ENCODE measurements at regions not wholly inside any gene's neighbourhood (a gene's known extent, or its start where the extent isn't known, plus 50 kb on each side); places are given as distances from the start of the nearest gene placed in this dataset.
"Not testable (repeated sequence)": the region's sequence is repeated elsewhere in the genome, so short reads cannot be mapped to it uniquely, and the experiment has no call there.

DNA sequence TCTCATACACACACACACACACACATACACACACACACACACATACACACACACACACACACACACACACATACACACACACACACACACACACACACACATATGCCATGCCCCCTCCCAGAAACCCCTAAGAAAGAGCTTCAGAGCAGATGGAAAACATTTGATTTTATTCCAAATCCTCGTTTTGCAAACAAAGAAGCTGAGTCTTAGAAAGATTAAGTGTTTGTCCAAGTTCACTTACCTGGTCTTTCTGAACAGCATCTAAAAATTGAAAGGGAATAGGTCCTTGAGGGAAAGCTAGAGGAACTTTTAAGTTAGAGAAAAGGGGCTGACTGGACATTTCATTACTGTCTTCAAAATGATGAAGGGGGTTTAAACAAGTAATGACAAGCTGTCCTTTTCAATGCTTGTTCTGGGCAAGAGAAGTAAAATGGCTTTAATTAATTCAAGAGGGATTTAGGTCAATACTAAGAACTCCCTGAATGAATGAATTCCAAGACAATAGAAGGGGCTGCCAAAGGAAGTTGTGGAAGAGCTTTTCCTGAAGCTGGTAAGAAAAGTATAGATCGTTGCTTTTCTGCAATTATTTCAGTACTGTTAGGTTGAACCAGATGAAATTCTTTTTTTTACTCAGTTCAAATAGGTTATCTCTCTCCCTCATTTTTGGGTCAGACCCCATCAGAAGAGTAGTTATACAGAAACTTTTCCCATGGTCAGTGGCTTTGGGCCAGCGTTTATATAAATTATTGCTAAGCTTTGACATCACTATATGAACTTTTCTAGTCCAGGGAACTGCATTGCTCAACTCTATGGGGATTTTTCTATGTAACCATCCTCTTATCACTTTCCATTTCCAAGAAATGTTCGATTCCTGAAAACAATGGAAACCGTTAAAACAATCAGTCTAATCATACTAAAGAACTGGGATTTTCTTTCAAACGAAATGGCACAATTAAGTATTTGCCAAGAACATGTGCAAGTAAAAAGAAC is 261.4 kb downstream of the MTERF1 start:
- Histone ChIP-seq H3K36me3 (ENCODE audit: control insufficient read depth, insufficient read depth, low read length) (no peaks in the 10 kb centered on the region), H3K4me3 (ENCODE audit: low read length) (no peak overlapping the region), H3K27me3 (ENCODE audit: control insufficient read depth, insufficient read depth, low read length) (no peaks in the 10 kb centered on the region), H3K4me1 (ENCODE audit: control insufficient read depth, insufficient read depth, low read length) (no peaks in the 10 kb centered on the region), H3K9me3 (replicated peaks; ENCODE audit: control insufficient read depth, low read depth, low read length) (no peaks in the 10 kb centered on the region), H3K27ac (ENCODE audit: low read length) (no peak overlapping the region)
- WGBS (ENCODE audit: insufficient coverage): no CpG with 5 or more reads among the region's 6 CpGs
- peak; percentile 63 for DNase-seq

DNA sequence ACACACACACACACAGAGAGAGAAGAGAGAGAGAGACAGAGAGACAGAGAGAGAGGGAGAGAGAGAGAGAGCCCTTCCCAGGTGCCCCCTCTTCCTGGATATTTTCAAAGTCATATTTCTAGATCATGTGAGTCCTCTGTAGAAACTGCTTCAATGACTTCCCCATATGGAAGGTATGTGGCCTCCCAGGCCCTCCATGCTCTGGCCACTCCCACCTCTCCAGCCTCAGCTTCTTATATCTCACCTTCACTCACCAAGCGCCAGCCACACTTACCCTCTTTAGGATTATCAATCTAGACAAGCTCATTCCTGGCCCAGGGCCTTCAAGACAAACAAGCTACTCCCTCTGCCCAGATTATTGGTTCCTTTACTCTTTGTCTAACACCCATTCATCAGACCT is 259.7 kb downstream of the MTERF1 start:
- Histone ChIP-seq H3K27me3 (ENCODE audit: control insufficient read depth, insufficient read depth, low read length) (no peaks in the 10 kb centered on the region), H3K36me3 (ENCODE audit: control insufficient read depth, insufficient read depth, low read length) (no peaks in the 10 kb centered on the region), H3K4me1 (ENCODE audit: control insufficient read depth, insufficient read depth, low read length) (no peaks in the 10 kb centered on the region), H3K4me3 (ENCODE audit: low read length) (no peak overlapping the region), H3K9me3 (replicated peaks; ENCODE audit: control insufficient read depth, low read depth, low read length) (no peaks in the 10 kb centered on the region), H3K27ac (ENCODE audit: low read length) (no peak overlapping the region)
- no peak for DNase-seq
- WGBS (ENCODE audit: insufficient coverage): 100% methylated on average over 1 of the region's 1 CpG

DNA sequence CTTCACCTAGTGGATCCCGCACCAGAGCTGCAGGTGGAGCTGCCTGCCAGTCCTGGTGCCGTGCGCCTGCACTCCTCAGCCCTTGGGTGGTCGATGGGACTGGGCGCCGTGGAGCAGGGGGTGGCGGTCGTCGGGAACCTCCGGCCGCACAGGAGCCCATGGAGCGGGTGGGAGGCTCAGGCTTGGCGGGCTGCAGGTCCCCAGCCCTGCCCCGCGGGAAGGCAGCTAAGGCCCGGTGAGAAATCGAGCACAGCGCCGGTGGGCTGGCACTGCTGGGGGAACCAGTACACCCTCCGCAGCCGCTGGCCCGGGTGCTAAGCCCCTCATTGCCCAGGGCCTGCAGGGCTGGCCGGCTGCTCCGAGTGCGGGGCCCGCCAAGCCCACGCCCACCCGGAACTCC is 253.2 kb downstream of the MTERF1 start:
- DNase-seq; H3K36me3 ChIP-seq (ENCODE audit: control insufficient read depth, insufficient read depth, low read length); H3K4me3 ChIP-seq (ENCODE audit: low read length); H3K9me3 ChIP-seq (replicated peaks; ENCODE audit: control insufficient read depth, low read depth, low read length); H3K27me3 ChIP-seq (ENCODE audit: control insufficient read depth, insufficient read depth, low read length); H3K27ac ChIP-seq (ENCODE audit: low read length); H3K4me1 ChIP-seq (ENCODE audit: control insufficient read depth, insufficient read depth, low read length): not testable (repeated sequence)
- WGBS (ENCODE audit: insufficient coverage): 98% methylated on average over 24 of the region's 28 CpGs

DNA sequence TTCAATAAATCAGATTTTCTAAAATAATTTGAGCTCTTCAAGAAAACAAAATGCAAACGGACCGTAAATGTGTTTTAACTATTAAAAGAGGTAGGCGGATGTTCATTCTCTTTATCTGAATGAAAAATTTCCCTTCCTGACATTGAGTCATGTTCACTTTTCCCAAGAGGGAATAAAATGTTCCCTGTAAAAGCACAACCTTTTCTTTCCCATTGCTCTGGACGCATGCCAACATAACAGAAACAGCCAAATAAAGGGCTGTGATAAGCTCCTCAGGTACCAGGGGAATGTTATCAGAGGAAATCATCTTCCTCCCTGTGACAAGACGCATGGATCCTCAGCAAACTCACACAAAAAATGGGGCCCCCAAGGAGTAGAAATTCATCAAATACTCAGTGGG is 251.8 kb downstream of the MTERF1 start:
- Histone ChIP-seq H3K27ac (ENCODE audit: low read length) (no peak overlapping the region), H3K4me1 (ENCODE audit: control insufficient read depth, insufficient read depth, low read length) (no peaks in the 10 kb centered on the region), H3K27me3 (ENCODE audit: control insufficient read depth, insufficient read depth, low read length) (no peaks in the 10 kb centered on the region), H3K36me3 (ENCODE audit: control insufficient read depth, insufficient read depth, low read length) (no peaks in the 10 kb centered on the region), H3K4me3 (ENCODE audit: low read length) (no peak overlapping the region), H3K9me3 (replicated peaks; ENCODE audit: control insufficient read depth, low read depth, low read length) (no peaks in the 10 kb centered on the region)
- peak; percentile 26 for DNase-seq
- WGBS (ENCODE audit: insufficient coverage): no CpG with 5 or more reads among the region's 5 CpGs

- no CpG with 5 or more reads among the region's 1 CpG for WGBS (ENCODE audit: insufficient coverage)
- Histone ChIP-seq H3K4me1 (ENCODE audit: control insufficient read depth, insufficient read depth, low read length) (no peaks in the 10 kb centered on the region), H3K36me3 (ENCODE audit: control insufficient read depth, insufficient read depth, low read length) (no peaks in the 10 kb centered on the region), H3K4me3 (ENCODE audit: low read length) (no peak overlapping the region), H3K27ac (ENCODE audit: low read length) (no peak overlapping the region), H3K27me3 (ENCODE audit: control insufficient read depth, insufficient read depth, low read length) (no peaks in the 10 kb centered on the region), H3K9me3 (replicated peaks; ENCODE audit: control insufficient read depth, low read depth, low read length) (no peaks in the 10 kb centered on the region)
- no peak for DNase-seq
These were observed 249.7 kb downstream of the MTERF1 start for GRCh38 chr7:91630581-91631380.

- Histone ChIP-seq H3K36me3 (ENCODE audit: control insufficient read depth, insufficient read depth, low read length) (no peaks in the 10 kb centered on the region), H3K4me3 (ENCODE audit: low read length) (no peak overlapping the region), H3K9me3 (replicated peaks; ENCODE audit: control insufficient read depth, low read depth, low read length) (no peaks in the 10 kb centered on the region), H3K27me3 (ENCODE audit: control insufficient read depth, insufficient read depth, low read length) (no peaks in the 10 kb centered on the region), H3K27ac (ENCODE audit: low read length) (no peak overlapping the region), H3K4me1 (ENCODE audit: control insufficient read depth, insufficient read depth, low read length) (no peaks in the 10 kb centered on the region)
- 63% methylated on average over 1 of the region's 3 CpGs for WGBS (ENCODE audit: insufficient coverage)
- no peak for DNase-seq
These were observed 248.1 kb downstream of the MTERF1 start for GRCh38 chr7:91632234-91632940.

DNA sequence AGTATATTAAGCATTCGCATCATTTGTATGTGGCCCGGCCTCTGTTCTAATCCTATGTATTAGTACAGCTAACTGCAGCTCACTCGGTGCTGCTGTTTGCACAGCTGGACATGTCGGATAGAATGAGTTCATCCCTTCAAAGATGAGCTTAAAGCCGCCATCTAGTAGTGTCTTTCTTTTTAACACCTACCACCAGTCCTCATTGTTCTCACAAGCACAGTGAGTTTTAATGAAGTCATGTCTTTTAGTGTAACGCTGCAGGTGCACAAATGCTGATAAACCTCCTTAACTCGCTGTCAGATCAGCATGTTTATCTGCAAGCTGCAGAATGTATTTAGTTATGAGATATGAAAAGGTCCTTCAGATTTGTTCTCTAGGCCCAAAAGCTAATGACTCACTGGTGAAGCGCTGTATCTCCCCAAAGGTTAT is 247.5 kb downstream of the MTERF1 start:
- no peak for DNase-seq
- 93% methylated on average over 4 of the region's 8 CpGs for WGBS (ENCODE audit: insufficient coverage)
- Histone ChIP-seq H3K4me1 (ENCODE audit: control insufficient read depth, insufficient read depth, low read length) (no peaks in the 10 kb centered on the region), H3K27ac (ENCODE audit: low read length) (no peak overlapping the region), H3K36me3 (ENCODE audit: control insufficient read depth, insufficient read depth, low read length) (no peaks in the 10 kb centered on the region), H3K4me3 (ENCODE audit: low read length) (no peak overlapping the region), H3K27me3 (ENCODE audit: control insufficient read depth, insufficient read depth, low read length) (no peaks in the 10 kb centered on the region), H3K9me3 (replicated peaks; ENCODE audit: control insufficient read depth, low read depth, low read length) (no peaks in the 10 kb centered on the region)

DNA sequence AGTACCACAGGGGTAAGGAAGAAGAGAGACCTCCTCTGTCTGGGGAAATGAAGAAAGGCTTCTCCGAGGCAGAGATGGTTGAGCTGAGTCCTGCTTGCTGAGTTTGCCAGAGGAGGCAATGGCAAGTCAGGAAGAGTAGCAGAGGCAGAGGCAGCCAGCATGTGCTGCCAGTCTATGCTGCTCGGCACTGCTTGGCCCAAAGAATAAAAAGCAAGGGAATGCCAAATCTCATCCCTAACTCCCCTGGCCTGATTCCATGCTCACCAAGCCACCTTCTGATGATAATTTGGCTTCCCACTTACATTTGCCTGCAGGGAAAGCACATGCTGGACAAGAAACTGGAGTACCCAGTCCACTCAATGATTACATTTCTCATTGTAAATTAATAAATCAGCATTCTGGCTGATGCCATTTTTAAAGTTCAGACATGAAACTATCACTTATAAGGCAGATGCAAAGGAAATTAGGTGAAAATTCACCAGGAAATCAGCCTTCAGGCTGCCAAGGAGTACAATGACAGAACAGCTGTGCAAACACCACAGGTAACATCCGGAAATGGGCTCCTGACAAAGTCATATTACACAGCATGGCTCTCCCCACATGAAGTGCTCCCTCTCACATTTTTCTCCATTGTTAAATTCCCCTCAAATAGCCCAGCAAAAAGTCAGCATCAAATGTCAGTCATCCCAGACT is 245.9 kb downstream of the MTERF1 start:
- no peaks in the 10 kb centered on the region for H3K27me3 ChIP-seq (ENCODE audit: control insufficient read depth, insufficient read depth, low read length)
- no peak for DNase-seq
- H3K9me3 ChIP-seq (replicated peaks; ENCODE audit: control insufficient read depth, low read depth, low read length): no peaks in the 10 kb centered on the region
- H3K4me1 ChIP-seq (ENCODE audit: control insufficient read depth, insufficient read depth, low read length): no peaks in the 10 kb centered on the region
- H3K4me3 ChIP-seq (ENCODE audit: low read length): no peak overlapping the region
- H3K36me3 ChIP-seq (ENCODE audit: control insufficient read depth, insufficient read depth, low read length): no peaks in the 10 kb centered on the region
- 63% methylated on average over 3 of the region's 3 CpGs for WGBS (ENCODE audit: insufficient coverage)
- H3K27ac ChIP-seq (ENCODE audit: low read length): no peak overlapping the region

DNA sequence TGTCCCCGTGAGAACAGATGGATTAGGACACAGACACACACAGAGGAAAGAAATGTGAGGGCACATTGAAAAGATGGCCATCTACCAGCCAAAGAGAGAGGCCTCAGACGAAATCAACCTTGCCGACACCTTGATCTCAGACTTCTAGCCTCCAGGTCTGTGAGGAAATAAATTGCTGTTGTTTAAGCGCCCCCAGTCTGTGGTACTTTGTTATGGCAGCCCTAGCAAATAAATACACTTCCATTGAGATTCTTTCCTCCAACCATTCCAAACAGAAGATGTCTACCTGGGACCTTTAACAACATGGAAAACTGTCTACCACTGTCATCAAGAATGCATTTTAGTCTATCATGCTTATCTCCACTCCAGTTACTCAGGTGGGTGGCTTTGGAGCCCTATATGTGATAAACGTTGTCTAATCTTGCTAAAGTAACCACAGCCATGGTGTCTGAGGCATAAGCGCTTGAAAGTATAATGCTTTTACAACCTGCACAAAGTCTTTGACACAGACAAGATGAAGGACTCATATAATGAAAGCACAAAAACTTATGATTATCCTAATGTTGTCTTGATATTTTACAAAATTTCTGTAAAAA is 244.3 kb downstream of the MTERF1 start:
- no peak for DNase-seq
- H3K27me3 ChIP-seq (ENCODE audit: control insufficient read depth, insufficient read depth, low read length): no peaks in the 10 kb centered on the region
- H3K4me1 ChIP-seq (ENCODE audit: control insufficient read depth, insufficient read depth, low read length): no peaks in the 10 kb centered on the region
- H3K9me3 ChIP-seq (replicated peaks; ENCODE audit: control insufficient read depth, low read depth, low read length): no peaks in the 10 kb centered on the region
- no peak overlapping the region for H3K4me3 ChIP-seq (ENCODE audit: low read length)
- WGBS (ENCODE audit: insufficient coverage): no CpG with 5 or more reads among the region's 6 CpGs
- H3K27ac ChIP-seq (ENCODE audit: low read length): no peak overlapping the region
- no peaks in the 10 kb centered on the region for H3K36me3 ChIP-seq (ENCODE audit: control insufficient read depth, insufficient read depth, low read length)
